Thoracic aorta (tissue), 2 donors: ENCODE measurements at regions not wholly inside any gene's neighbourhood (a gene's known extent, or its start where the extent isn't known, plus 50 kb on each side); places are given as distances from the start of the nearest gene placed in this dataset.

Experiments used
- ATAC-seq: fragments of 150-250 bp; one replicate; pipeline ENCODE4 v1.8.0; 2017; ENCODE audit warnings: low read depth; ENCODE audit not compliant: insufficient number of reproducible peaks, low FRiP score
- DNase-seq: peaks from one replicate; pipeline ENCODE4 v3.0.0-alpha.2; 2020; ENCODE audit warnings: low spot score
- H3K27ac ChIP-seq, 2 donors: fragments of 200-600 bp; sonication (generic); 1 replicate in 1 of 2; 2 replicates in 1 of 2; pipeline ENCODE4 v1.5.1; 2016; ENCODE audit warnings: mild to moderate bottlenecking in 2 of 2, moderate library complexity in 2 of 2
- H3K27me3 ChIP-seq: fragments of 200-600 bp; sonication (generic); replicated peaks from 2 replicates; pipeline ENCODE4 v1.6.0; 2016; ENCODE audit warnings: mild to moderate bottlenecking; ENCODE audit not compliant: insufficient read depth
- H3K36me3 ChIP-seq: fragments of 200-600 bp; sonication (generic); one replicate; pipeline ENCODE4 v1.5.1; 2016
- H3K4me1 ChIP-seq, 2 donors: fragments of 200-600 bp; sonication (generic); 1 replicate in 1 of 2; 2 replicates in 1 of 2; pipeline versions ENCODE4 v1.5.1 to v1.6.0; 2016; ENCODE audit warnings: low read depth in 2 of 2, mild to moderate bottlenecking in 1 of 2; ENCODE audit not compliant: control insufficient read depth in 1 of 2
- H3K4me3 ChIP-seq: fragments of 200-600 bp; sonication (generic); 2 replicates; pipeline ENCODE4 v1.5.1; 2016; ENCODE audit warnings: mild to moderate bottlenecking
- H3K9me3 ChIP-seq: fragments of 200-600 bp; sonication (generic); 2 replicates; pipeline ENCODE4 v1.5.1; 2016
- TF ChIP-seq, protein P1 (sequence below): fragments of 200-600 bp; sonication (generic); IDR thresholded peaks from one replicate; pipeline ENCODE4 v1.5.1; 2019; ENCODE audit warnings: antibody characterized with exemption

- Histone ChIP-seq H3K27ac (no peak overlapping the region), H3K4me1 (peaks cover 0 to 6% of the 10 kb centered on the region in 2 donors), H3K9me3 (no peaks in the 10 kb centered on the region), H3K36me3 (no peaks in the 10 kb centered on the region), H3K4me3 (peak overlapping the region; percentile 64), H3K27me3 (no peaks in the 10 kb centered on the region)
- TF ChIP-seq, protein P1, sequence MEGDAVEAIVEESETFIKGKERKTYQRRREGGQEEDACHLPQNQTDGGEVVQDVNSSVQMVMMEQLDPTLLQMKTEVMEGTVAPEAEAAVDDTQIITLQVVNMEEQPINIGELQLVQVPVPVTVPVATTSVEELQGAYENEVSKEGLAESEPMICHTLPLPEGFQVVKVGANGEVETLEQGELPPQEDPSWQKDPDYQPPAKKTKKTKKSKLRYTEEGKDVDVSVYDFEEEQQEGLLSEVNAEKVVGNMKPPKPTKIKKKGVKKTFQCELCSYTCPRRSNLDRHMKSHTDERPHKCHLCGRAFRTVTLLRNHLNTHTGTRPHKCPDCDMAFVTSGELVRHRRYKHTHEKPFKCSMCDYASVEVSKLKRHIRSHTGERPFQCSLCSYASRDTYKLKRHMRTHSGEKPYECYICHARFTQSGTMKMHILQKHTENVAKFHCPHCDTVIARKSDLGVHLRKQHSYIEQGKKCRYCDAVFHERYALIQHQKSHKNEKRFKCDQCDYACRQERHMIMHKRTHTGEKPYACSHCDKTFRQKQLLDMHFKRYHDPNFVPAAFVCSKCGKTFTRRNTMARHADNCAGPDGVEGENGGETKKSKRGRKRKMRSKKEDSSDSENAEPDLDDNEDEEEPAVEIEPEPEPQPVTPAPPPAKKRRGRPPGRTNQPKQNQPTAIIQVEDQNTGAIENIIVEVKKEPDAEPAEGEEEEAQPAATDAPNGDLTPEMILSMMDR, result no peak
- no peak for DNase-seq
- ATAC-seq, result no peak
These were observed 175.9 kb upstream of the CDKN3 start for GRCh38 chr14:54220704-54221431.

GRCh38 chr14:54221432-54221803 is 175.4 kb upstream of the CDKN3 start:
- no peaks in the 10 kb centered on the region for H3K27me3 ChIP-seq
- peaks cover 0 to 6% of the 10 kb centered on the region in 2 donors for H3K4me1 ChIP-seq
- DNase-seq, result no peak
- no peaks in the 10 kb centered on the region for H3K36me3 ChIP-seq
- no peak overlapping the region for H3K4me3 ChIP-seq
- ATAC-seq, result no peak
- TF ChIP-seq, protein P1, result no peak
- no peak overlapping the region for H3K27ac ChIP-seq
- no peaks in the 10 kb centered on the region for H3K9me3 ChIP-seq

GRCh38 chr14:54221971-54222370 is 174.8 kb upstream of the CDKN3 start:
- Histone ChIP-seq H3K27me3 (no peaks in the 10 kb centered on the region), H3K27ac (no peak overlapping the region), H3K36me3 (no peaks in the 10 kb centered on the region), H3K9me3 (no peaks in the 10 kb centered on the region), H3K4me3 (no peak overlapping the region), H3K4me1 (peaks cover 0 to 6% of the 10 kb centered on the region in 2 donors)
- DNase-seq, result no peak
- TF ChIP-seq, protein P1, result no peak
- ATAC-seq, result no peak

DNA sequence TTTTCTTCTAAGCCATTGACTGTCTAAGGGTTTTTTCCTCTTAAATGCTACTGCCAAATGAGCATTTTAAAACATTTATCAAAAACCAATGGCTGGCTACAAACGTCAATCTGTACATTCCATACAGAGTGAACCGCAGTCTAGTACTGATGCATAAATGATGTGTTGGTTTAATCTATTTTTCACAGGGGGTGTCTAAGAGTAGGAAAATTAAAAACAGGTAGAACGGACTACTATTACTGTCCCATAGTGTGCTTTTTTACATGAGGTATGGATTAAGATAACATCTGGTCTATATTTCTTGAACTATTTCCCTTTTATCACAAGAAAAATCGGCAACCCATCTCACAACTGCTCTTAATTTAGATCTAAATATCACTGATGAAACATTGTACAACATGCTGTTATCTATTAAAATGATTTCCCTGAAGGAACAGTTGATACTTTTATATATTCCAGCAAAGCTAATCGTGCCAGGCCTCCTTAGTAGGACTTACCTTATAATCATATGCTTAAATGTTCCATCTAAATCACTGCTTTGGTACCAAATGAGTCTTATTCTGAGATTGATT is 172.9 kb upstream of the CDKN3 start:
- no peak overlapping the region for H3K27ac ChIP-seq
- no peaks in the 10 kb centered on the region for H3K27me3 ChIP-seq
- no peaks in the 10 kb centered on the region for H3K36me3 ChIP-seq
- DNase-seq (no peak), ATAC-seq (no peak)
- TF ChIP-seq, protein P1, result no peak
- no peak overlapping the region for H3K4me3 ChIP-seq
- peaks cover 0 to 6% of the 10 kb centered on the region in 2 donors for H3K4me1 ChIP-seq
- H3K9me3 ChIP-seq, result no peaks in the 10 kb centered on the region

DNA sequence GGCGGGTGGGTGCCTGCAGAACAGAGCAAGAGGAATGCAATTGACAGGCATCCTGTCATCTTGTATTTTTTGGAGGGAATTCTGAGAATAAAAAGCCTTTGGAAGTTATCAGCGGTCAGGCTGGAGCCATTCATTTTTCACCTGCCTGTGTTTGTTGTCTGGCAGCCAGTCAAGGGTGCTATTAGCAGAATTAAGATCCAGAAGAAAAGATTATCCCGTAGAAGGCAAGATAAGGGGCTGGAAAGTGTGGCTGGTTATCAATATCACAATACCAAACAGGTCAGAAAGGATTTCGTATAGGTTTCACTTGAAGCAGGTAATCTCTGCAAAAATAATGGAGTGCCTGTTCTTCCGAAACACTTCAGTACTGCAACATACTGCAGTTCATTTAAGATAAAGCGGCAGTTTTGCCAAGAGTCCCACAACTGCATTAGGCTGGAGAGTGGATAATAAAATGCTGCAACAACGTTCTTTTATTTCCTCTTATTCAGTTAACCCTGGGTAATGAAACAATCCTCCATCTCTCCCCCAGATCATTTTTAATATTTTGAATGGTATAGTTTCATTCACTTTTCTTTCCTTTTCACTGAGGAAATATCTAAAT is 171.2 kb upstream of the CDKN3 start:
- H3K4me1 ChIP-seq, result no peaks in the 10 kb centered on the region
- DNase-seq (no peak), ATAC-seq (no peak)
- no peaks in the 10 kb centered on the region for H3K27me3 ChIP-seq
- H3K4me3 ChIP-seq, result no peak overlapping the region
- H3K36me3 ChIP-seq, result no peaks in the 10 kb centered on the region
- TF ChIP-seq, protein P1, result no peak
- no peaks in the 10 kb centered on the region for H3K9me3 ChIP-seq
- no peak overlapping the region for H3K27ac ChIP-seq
